IPS-NIHi11 (cell line): ENCODE measurements at regions not wholly inside any gene's neighbourhood (a gene's known extent, or its start where the extent isn't known, plus 50 kb on each side); places are given as distances from the start of the nearest gene placed in this dataset.
"Not testable (repeated sequence)": the region's sequence is repeated elsewhere in the genome, so short reads cannot be mapped to it uniquely, and the experiment has no call there.

ENCODE experiments used
- DNase-seq: peaks from one replicate; pipeline ENCODE4 v3.0.0; 2012; ENCODE audit warnings: mixed read lengths, low spot score

- DNase-seq, result no peak
These were observed 63.9 kb downstream of the NFKBIZ start for GRCh38 chr3:101913168-101913567.

DNA sequence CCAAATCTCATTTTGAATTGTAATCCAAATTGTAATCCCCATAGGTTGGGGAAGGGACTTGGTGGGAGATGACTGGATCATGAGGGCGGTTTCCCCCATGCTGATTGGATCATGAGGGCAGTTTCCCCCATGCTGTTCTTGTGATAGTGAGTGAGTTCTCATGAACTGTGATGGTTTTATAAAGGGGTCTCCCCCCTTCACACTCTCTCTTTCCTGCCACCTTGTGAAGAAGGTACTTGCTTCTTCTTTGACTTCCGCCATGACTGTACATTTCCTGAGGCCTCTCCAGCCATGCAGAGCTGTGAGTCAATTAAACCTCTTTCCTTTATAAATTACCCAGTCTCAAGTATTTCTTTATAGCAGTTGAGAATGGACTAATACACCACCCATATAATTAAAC, 68.4 kb downstream of the NFKBIZ start:
- DNase-seq, result not testable (repeated sequence)

- not testable (repeated sequence) for DNase-seq
These were observed 72.9 kb downstream of the NFKBIZ start for GRCh38 chr3:101922151-101922725.

DNA sequence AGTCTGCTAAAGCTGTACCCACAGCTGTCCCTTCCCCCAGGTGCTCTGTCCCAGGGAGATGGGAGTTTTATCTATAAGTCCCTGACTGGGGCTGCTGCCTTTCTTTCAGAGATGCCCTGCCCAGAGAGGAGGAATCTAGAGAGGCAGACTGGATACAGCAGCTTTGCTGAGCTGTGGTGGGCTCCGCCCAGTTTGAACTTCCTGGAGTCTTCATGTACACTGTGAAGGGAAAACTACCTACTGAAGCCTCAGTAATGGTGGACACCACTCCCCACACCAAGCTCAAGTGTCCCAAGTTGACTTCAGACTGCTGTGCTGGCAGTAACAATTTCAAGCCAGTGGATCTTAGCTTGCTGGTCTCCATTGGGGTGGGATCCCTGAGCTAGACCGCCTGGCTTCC, 75.3 kb downstream of the NFKBIZ start:
- not testable (repeated sequence) for DNase-seq

GRCh38 chr3:101925124-101925523, 75.8 kb downstream of the NFKBIZ start:
- not testable (repeated sequence) for DNase-seq

- DNase-seq, result no peak
These were observed 76.2 kb downstream of the NFKBIZ start for GRCh38 chr3:101925564-101925963.

- DNase-seq, result no peak
These were observed 77.3 kb downstream of the NFKBIZ start for GRCh38 chr3:101926594-101927105.

GRCh38 chr3:101928890-101929289, 79.6 kb downstream of the NFKBIZ start:
- DNase-seq, result no peak

DNA sequence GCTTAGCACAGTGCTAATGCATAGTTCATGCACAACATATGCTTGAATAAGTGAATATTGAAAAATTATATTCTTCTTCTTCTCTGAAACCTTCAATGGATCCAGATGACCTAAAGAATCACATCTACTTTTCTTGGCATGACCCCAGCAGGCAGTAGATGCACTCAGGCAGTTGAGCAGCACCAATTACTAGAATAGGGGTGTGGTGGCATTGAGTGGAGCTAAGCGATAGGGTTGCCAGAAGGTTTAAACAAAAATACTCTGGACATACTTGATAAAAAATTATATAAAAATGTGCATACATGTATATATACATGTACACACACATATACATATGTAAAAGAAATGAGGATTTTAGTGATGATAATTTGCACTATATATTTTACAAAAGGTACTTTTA, 81.8 kb downstream of the NFKBIZ start:
- no peak for DNase-seq

- DNase-seq, result no peak
These were observed 83.2 kb downstream of the NFKBIZ start for GRCh38 chr3:101932326-101933068.

- DNase-seq, result no peak
These were observed 87.4 kb downstream of the NFKBIZ start for GRCh38 chr3:101936419-101937356.

DNA sequence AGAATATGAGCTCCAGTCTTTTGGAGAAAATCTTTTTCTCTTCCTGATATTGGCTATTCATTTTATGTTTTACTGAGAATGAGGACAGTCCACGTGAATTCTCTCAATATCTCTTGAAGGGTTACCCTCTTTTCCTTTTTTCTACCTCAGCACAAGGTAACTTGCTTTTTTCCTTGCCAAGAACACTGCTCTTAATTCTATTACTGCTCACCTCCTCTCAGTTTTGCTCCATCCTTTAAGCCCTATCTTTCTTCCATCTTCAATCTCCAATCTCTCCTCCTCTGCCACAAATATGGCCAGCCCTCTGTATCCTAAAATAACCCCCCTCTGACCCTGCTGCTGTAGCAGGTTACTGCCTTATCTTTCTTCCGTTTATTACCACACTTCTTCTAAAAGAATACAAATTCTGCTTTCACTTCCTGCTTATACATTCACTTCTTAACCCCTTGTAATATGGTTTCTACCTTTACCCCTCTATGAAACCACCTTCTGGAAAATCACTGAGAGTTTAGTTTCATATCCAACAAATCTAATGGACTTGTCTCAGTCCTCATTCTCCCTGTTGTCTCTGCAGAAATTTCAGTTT, 89.0 kb downstream of the NFKBIZ start:
- no peak for DNase-seq

DNA sequence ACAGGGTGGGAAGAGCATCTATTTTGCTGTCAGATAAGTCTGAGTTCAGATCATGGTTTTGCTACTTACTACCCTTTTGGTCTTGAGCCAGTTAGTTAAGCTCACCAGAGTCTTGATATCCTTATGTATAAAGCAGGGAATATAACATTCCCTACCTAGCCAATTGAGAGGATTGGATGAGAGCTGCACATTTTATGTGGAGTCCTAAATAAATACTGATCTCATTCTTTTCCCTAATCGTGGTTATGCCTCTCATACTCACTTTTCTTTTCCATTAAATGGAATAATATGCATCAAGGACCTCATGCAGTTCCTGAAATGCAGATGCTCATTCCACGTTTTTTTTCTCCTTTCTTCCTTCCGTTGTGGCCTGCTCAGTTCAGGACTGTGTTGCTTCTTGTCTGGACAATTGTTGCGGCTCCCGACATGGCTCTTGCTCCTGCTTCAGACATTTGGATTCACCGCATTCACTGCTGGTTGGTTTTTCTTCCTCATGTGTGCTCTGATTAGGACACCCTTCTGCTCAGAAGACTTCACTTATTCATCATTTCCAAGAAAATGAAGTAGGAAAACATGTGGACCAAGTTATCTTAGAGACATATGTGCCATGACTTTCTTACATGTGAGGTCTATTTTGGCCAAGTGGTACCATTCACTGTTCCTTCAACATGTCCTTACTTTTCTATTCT, 90.2 kb downstream of the NFKBIZ start:
- DNase-seq, result no peak

- DNase-seq, result peak; percentile 31
These were observed 91.4 kb downstream of the NFKBIZ start for GRCh38 chr3:101940521-101941317.

DNA sequence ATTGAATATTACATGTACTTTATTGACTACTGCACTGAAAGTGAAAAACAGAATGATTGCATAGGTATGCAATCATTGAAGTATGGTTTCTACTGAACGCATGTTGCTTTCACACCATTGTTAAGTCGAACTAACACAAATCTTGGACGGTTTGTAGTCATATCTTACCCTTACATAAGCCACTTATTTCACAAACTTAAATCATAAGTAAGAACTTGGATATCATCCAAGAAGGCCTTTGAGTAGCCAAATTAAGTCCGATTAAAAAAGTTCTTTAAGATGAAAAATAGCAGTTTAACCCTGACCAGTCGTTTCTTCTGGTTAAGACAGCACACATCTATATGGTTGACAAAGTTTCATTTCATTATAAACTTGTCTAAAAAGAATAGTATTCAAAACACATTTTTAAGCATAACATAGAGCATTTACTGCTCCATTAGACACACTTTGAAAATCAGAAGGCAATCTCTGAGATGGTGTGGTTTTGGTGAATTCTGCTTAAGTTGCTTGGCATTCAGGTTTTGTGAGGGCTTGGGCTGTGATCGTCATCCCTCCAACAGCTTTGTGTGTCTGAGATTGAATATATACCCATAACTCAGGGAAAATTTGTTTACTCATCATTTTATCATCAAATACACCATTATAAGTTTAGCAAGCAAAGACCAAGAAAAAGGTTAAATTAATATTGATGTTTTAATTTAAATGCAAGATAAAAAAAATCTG, 92.2 kb downstream of the NFKBIZ start:
- DNase-seq, result no peak

- DNase-seq, result no peak
These were observed 93.0 kb downstream of the NFKBIZ start for GRCh38 chr3:101942356-101942755.

DNA sequence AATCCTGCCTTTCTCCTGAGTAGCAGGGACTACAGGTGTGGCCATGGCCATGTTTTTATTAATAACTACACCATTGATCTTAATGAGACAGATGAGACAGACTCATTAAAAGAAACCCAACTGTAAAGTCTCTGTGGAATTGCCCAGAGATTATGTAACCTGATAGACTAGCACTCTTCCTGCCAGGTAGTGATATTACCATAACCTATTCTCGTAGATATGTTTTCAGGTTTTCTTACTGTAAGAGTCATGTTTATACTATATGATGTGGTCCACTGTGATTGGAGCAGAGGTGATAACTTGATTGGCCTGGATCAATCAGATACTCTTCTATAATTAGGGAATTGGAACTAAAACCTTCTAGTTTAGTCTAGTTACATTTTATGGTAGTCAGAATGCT, 93.7 kb downstream of the NFKBIZ start:
- no peak for DNase-seq

- no peak for DNase-seq
These were observed 95.0 kb downstream of the NFKBIZ start for GRCh38 chr3:101944308-101944707.

DNA sequence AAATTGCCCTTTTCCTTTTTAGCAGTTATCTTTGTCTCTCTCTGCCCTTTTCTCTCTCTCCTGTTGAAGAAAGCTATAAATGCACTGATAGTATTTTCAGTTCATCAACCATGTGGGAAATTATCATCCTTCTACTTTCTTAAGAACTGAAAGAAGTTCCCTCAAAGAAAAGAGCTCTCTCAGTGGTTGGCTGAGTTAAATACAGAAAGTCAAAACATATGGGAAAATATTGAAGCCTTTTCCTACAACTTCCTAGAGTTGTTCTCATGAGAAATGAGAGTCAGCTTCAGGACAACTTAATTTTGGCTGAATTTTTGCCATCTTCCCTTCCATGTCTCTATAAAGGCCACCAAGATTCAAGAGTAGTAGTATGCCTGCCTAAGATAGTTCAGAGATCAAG, 96.7 kb downstream of the NFKBIZ start:
- DNase-seq, result no peak

DNA sequence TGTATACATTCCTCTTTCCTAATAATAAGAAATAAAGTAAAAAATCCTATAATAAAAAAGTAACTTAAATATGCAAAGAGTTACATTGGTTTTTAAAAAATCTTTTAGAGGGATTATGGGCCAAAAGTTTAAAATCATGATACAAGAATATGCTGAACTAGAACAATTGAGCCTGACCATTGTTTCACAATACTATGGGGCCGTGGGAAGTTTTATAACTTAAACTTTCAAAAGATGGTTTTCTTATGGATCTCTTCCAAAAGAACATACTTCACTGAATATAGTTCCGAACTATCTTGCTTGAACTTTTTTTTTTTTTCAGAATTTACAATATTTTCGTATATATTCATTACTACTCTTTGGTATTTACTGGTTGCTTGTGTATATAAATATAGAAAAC, 97.6 kb downstream of the NFKBIZ start:
- no peak for DNase-seq
